Testis (tissue), 2 donors: ENCODE measurements at regions not wholly inside any gene's neighbourhood (a gene's known extent, or its start where the extent isn't known, plus 50 kb on each side); places are given as distances from the start of the nearest gene placed in this dataset.

ENCODE experiments used
- DNase-seq: peaks from one replicate; pipeline ENCODE4 v3.0.0-alpha.2; 2019
- H3K27ac ChIP-seq, 2 donors: fragments of 200-600 bp; sonication (generic); one replicate each; pipeline ENCODE4 v1.5.1; 2019
- H3K27me3 ChIP-seq: fragments of 200-600 bp; sonication (generic); one replicate; pipeline ENCODE4 v1.5.1; 2019
- H3K36me3 ChIP-seq: fragments of 200-600 bp; sonication (generic); one replicate; pipeline ENCODE4 v1.5.1; 2017; ENCODE audit warnings: low read depth; ENCODE audit errors: missing control alignments
- H3K4me1 ChIP-seq: fragments of 200-600 bp; sonication (generic); one replicate; pipeline ENCODE4 v1.5.1; 2019
- H3K4me3 ChIP-seq, 2 donors: fragments of 200-600 bp; sonication (generic); one replicate each; pipeline ENCODE4 v1.5.1; 2017 to 2019
- H3K9me3 ChIP-seq: fragments of 200-600 bp; sonication (generic); one replicate; pipeline ENCODE4 v1.5.1; 2017
- POLR2A ChIP-seq: fragments of 450-650 bp; IDR thresholded peaks from one replicate; pipeline ENCODE4 v1.6.1; 2017; ENCODE audit warnings: antibody characterized with exemption, mild to moderate bottlenecking, moderate library complexity
- WGBS, 2 donors: methylation state at CpG; one replicate each; pipeline ENCODE4 v1.1.5; 2018; 5-methylcytosine and 5-hydroxymethylcytosine counted together
- intact Hi-C: fragments of 100-400 bp; cut with DNase I; formaldehyde crosslinking; loops from one replicate; pipeline ENCODE4 v1.15.1; 2023; ENCODE audit warnings: low total_unique reads
- TF ChIP-seq, protein P1 (sequence below), 3 experiments: fragments of 450-650 bp in 2 of 3; fragments of 200-600 bp in 1 of 3; sonication (generic) in 1 of 3; IDR thresholded peaks; one replicate each; pipeline ENCODE4 v1.5.1; 2016 to 2019; ENCODE audit warnings: antibody characterized with exemption in 3 of 3, mild to moderate bottlenecking in 2 of 3, moderate library complexity in 1 of 3

DNA sequence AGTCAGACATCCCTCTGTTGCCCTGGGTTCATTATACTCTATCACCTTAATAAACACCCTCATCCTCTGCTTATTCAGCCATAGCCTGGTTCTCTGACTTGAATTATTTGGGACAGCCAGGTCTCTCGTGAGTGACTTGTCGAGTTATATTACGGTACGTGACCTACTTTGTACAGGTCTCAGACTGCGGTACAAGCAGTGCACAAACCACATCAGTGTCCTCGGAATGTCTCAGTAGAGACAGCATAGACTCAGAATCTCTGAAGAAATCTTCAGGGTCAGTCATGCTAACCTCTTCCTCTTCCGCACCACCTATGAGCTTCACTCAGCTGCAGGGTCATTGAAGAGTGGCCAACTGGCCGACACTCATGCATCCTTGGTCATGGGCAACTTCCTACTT, 860.8 kb downstream of the BCL11B start:
- H3K9me3 ChIP-seq = no peaks in the 10 kb centered on the region
- DNase-seq = no peak
- H3K27ac ChIP-seq = no peak overlapping the region
- no peaks in the 10 kb centered on the region for H3K27me3 ChIP-seq
- no peak overlapping the region for H3K4me3 ChIP-seq
- 80 to 81% methylated on average over 8 of the region's 8 CpGs for WGBS, 2 donors
- intact Hi-C loops = no loop called here
- TF ChIP-seq, protein P1, sequence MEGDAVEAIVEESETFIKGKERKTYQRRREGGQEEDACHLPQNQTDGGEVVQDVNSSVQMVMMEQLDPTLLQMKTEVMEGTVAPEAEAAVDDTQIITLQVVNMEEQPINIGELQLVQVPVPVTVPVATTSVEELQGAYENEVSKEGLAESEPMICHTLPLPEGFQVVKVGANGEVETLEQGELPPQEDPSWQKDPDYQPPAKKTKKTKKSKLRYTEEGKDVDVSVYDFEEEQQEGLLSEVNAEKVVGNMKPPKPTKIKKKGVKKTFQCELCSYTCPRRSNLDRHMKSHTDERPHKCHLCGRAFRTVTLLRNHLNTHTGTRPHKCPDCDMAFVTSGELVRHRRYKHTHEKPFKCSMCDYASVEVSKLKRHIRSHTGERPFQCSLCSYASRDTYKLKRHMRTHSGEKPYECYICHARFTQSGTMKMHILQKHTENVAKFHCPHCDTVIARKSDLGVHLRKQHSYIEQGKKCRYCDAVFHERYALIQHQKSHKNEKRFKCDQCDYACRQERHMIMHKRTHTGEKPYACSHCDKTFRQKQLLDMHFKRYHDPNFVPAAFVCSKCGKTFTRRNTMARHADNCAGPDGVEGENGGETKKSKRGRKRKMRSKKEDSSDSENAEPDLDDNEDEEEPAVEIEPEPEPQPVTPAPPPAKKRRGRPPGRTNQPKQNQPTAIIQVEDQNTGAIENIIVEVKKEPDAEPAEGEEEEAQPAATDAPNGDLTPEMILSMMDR (IDR thresholded peaks at IDR 0.05) = no peak
- TF ChIP-seq POLR2A = no peak
- no peaks in the 10 kb centered on the region for H3K36me3 ChIP-seq
- no peaks in the 10 kb centered on the region for H3K4me1 ChIP-seq

DNA sequence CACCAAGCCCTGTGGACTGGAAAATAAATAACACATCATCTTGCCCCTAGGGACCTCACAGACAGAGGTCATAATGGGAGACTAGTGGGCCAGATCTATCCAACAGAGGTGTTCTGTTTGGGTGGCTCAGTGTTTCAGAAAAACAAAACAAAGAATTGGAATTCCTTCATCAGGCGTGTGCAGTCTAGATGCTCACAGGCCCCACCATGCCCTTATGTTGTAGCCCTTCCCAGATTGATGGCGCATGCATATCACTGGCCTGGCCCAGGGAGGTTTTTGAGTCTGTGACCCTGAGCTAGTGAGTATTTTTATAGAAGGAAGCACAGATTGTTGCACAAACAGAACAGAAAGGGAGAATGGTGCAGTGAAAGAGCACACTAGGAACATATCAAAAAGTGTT, 859.6 kb downstream of the BCL11B start:
- Histone ChIP-seq H3K27ac (no peak overlapping the region), H3K4me1 (no peaks in the 10 kb centered on the region), H3K4me3 (no peak overlapping the region), H3K36me3 (no peaks in the 10 kb centered on the region), H3K9me3 (no peaks in the 10 kb centered on the region), H3K27me3 (no peaks in the 10 kb centered on the region)
- 74 to 93% methylated on average over 2 of the region's 2 CpGs for WGBS, 2 donors
- intact Hi-C loops = no loop called here
- DNase-seq = no peak
- TF ChIP-seq, protein P1 (IDR thresholded peaks at IDR 0.05) = no peak
- TF ChIP-seq POLR2A = no peak

DNA sequence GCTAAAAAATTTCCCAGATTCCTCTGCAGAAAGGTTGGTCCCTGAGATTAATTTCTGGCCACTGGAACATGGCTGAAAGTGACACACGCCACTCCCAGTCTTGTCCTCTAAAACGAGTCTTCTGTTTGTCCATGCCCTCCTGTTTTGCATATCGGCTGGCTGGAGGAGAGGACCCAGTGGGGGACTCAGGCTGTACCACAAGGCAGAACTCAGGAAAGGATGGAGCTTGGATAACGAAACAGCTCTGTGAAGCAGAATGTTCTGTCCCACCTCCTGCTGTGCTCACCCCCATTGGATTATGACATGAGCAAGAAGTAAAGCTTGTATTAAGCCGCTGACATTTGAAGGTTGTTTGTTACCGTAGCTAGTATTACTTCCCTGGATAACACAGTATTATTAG, 856.2 kb downstream of the BCL11B start:
- Histone ChIP-seq H3K4me1 (no peaks in the 10 kb centered on the region), H3K4me3 (no peak overlapping the region), H3K27ac (no peak overlapping the region), H3K9me3 (no peaks in the 10 kb centered on the region), H3K27me3 (no peaks in the 10 kb centered on the region), H3K36me3 (no peaks in the 10 kb centered on the region)
- DNase-seq = no peak
- 76 to 85% methylated on average over 6 of the region's 6 CpGs for WGBS, 2 donors
- intact Hi-C loops = no loop called here
- no peak for TF ChIP-seq POLR2A
- TF ChIP-seq, protein P1 (IDR thresholded peaks at IDR 0.05) = no peak

DNA sequence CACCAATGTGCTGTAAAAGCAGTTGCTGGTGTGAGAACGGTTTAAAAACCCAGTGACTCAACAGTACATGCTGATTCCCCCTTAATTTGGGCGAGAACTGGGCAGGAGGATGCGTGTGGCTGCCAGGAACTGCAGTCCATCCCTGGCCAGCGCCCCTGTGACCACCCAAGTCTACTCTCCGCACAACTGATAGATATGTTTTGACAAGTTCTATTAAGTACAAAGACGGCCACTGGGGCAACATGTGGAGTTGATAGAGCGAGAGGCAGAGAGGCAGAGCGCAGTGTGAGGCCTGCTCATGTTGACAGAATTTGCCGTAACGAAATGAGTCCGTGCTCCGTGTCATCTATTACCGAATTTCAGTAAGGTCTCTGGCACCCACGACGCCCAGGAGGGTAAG, 855.0 kb downstream of the BCL11B start:
- Histone ChIP-seq H3K27ac (no peak overlapping the region), H3K4me1 (no peaks in the 10 kb centered on the region), H3K4me3 (no peak overlapping the region), H3K9me3 (no peaks in the 10 kb centered on the region), H3K27me3 (no peaks in the 10 kb centered on the region), H3K36me3 (no peaks in the 10 kb centered on the region)
- intact Hi-C loops = no loop called here
- TF ChIP-seq POLR2A = no peak
- TF ChIP-seq, protein P1 (IDR thresholded peaks at IDR 0.05) = no peak
- 86 to 87% methylated on average over 15 of the region's 15 CpGs for WGBS, 2 donors
- DNase-seq = no peak

DNA sequence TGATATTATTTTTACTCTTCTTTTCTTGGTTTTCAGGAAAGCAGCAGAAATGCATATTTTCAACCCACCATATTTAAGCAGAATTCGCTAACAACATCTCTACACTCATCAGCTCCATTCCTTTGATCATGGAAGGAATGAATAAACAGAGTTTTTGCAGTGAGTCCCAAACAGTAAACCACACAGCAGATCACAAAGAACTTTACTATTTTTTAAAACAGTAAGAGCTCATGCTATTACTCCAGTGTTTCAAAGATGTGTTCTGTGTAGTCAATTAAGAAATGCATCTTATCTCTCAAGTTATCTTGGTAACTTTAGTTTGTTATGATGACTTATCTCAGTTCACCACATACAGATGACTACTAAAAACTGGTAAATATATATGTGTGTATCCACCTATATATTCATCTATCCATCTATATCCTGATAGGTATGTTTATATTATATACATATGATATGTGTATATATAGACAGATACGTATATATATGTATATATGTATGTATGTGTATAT, 843.5 kb downstream of the BCL11B start:
- DNase-seq = no peak
- no peak for TF ChIP-seq POLR2A
- TF ChIP-seq, protein P1 (IDR thresholded peaks at IDR 0.05) = no peak
- H3K27me3 ChIP-seq = no peaks in the 10 kb centered on the region
- no peak overlapping the region for H3K27ac ChIP-seq
- H3K36me3 ChIP-seq = no peaks in the 10 kb centered on the region
- no peak overlapping the region for H3K4me3 ChIP-seq
- no peaks in the 10 kb centered on the region for H3K4me1 ChIP-seq
- 64 to 88% methylated on average over 2 of the region's 2 CpGs for WGBS, 2 donors
- H3K9me3 ChIP-seq = no peaks in the 10 kb centered on the region
- intact Hi-C loops = no loop called here
